PC-3 (cell line): ENCODE measurements at regions not wholly inside any gene's neighbourhood (a gene's known extent, or its start where the extent isn't known, plus 50 kb on each side); places are given as distances from the start of the nearest gene placed in this dataset.

ENCODE experiments used
- ATAC-seq: fragments of 200-7000 bp; cut with Tn5 transposase; 2 replicates; pipeline ENCODE4 v1.9.1; 2020; ENCODE audit warnings: mild to moderate bottlenecking, moderate library complexity
- BruUV-seq: library from RNA; stranded (reverse); fragments of 400-500 nt; replicated peaks from 2 replicates; lab custom pipeline; 2021; lab: Mats Ljungman, UMichigan
- CTCF ChIA-PET: fragments of 300-600 bp; sonication (Branson Sonifier 250); formaldehyde crosslinking; loops from one replicate; lab custom pipeline; 2022; ENCODE audit warnings: antibody characterized with exemption; lab: Charles Lee
- POLR2A ChIA-PET: fragments of 300-600 bp; sonication (Branson Sonifier 250); formaldehyde crosslinking; loops from one replicate; lab custom pipeline; 2022; ENCODE audit warnings: antibody characterized with exemption; ENCODE audit not compliant: unreplicated experiment; lab: Charles Lee
- DNase-seq: peaks from one replicate; pipeline ENCODE4 v3.0.0-alpha.2; 2015
- H2AFZ ChIP-seq: fragments of 300-600 bp; sonication (generic); 2 replicates; pipeline ENCODE4 v1.6.0; 2016; ENCODE audit warnings: antibody characterized with exemption, low read length
- H3F3A ChIP-seq: fragments of 300-600 bp; sonication (generic); one replicate; pipeline ENCODE4 v1.6.0; 2017; ENCODE audit warnings: antibody characterized with exemption, low read length, control low read depth, mild to moderate bottlenecking; ENCODE audit not compliant: unreplicated experiment
- H3K27ac ChIP-seq: fragments of 300-600 bp; sonication (generic); 2 replicates; pipeline ENCODE4 v1.5.1; 2016; ENCODE audit warnings: mild to moderate bottlenecking, low read length
- H3K27me3 ChIP-seq: fragments of 300-600 bp; sonication (generic); 2 replicates; pipeline ENCODE4 v1.6.1; 2016; ENCODE audit warnings: low read length, mixed read lengths
- H3K36me3 ChIP-seq: fragments of 300-600 bp; sonication (generic); 2 replicates; pipeline ENCODE4 v1.6.1; 2016; ENCODE audit warnings: low read depth, mixed run types, low read length, mixed read lengths
- H3K4me1 ChIP-seq: fragments of 300-600 bp; sonication (generic); 2 replicates; pipeline ENCODE4 v1.5.1; 2016; ENCODE audit warnings: low read length; ENCODE audit not compliant: insufficient read depth
- H3K4me2 ChIP-seq: fragments of 300-600 bp; sonication (generic); 2 replicates; pipeline ENCODE4 v1.6.0; 2016; ENCODE audit warnings: low read length
- H3K4me3 ChIP-seq: fragments of 300-600 bp; sonication (generic); 2 replicates; pipeline ENCODE4 v1.5.1; 2016; ENCODE audit warnings: mild to moderate bottlenecking, low read length, mixed read lengths
- H3K79me2 ChIP-seq: fragments of 300-600 bp; sonication (generic); 2 replicates; pipeline ENCODE4 v1.6.1; 2017; ENCODE audit warnings: low read length, mixed read lengths
- H3K9ac ChIP-seq: fragments of 300-600 bp; sonication (generic); 2 replicates; pipeline ENCODE4 v1.6.0; 2016; ENCODE audit warnings: mild to moderate bottlenecking, low read length
- H3K9me2 ChIP-seq: fragments of 300-600 bp; sonication (generic); replicated peaks from 2 replicates; pipeline ENCODE4 v1.6.1; 2016; ENCODE audit warnings: mixed run types, low read length, mixed read lengths
- H3K9me3 ChIP-seq: fragments of 300-600 bp; sonication (generic); 2 replicates; pipeline ENCODE4 v1.6.1; 2016; ENCODE audit warnings: low read length, mixed read lengths
- H4K20me1 ChIP-seq: fragments of 300-600 bp; sonication (generic); 2 replicates; pipeline ENCODE4 v1.6.1; 2016; ENCODE audit warnings: low read length, mixed read lengths
- EZH2 ChIP-seq: fragments of 300-600 bp; sonication (generic); IDR thresholded peaks from one replicate; pipeline ENCODE4 v1.6.1; 2017; ENCODE audit warnings: antibody characterized with exemption, mild to moderate bottlenecking, low read length; ENCODE audit not compliant: unreplicated experiment
- EZH2phosphoT487 ChIP-seq: fragments of 300-600 bp; sonication (generic); IDR thresholded peaks from 2 replicates; pipeline ENCODE4 v1.6.1; 2018; ENCODE audit warnings: mild to moderate bottlenecking, antibody characterized with exemption, low read length, borderline replicate concordance
- intact Hi-C: fragments of 100-400 bp; cut with micrococcal nuclease; formaldehyde crosslinking; loops from 2 replicates; pipeline ENCODE4 v1.9.0; 2023
- TF ChIP-seq, protein P1 (sequence below): fragments of 300-600 bp; sonication (generic); conservative IDR thresholded peaks from 2 replicates; pipeline ENCODE4 v1.5.1; 2017; ENCODE audit warnings: antibody characterized with exemption, low read depth, mild to moderate bottlenecking, low read length

DNA sequence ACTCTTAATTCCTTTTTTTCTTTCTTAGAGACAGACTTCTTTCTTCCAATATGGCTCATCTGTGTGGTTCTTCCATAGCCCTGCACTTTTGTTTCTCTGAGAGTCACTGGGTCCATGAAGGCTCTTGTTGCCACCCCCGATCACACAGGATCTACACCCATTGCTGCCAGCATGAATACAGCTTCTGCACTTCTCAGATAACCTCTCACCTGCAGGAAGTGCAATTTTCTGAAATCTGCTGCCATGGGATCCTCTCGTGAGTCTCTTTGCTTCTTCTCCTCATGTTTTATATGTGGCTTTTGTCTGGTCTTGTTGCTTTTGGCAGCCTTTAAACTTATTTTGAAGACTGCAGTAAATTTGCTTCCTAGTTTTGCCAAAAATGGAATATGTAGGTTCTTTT, 171.2 kb downstream of the TMEM167A start:
- no TSS peak for BruUV-seq
- no peaks in the 10 kb centered on the region for H3K9me2 ChIP-seq
- TF ChIP-seq, protein P1, sequence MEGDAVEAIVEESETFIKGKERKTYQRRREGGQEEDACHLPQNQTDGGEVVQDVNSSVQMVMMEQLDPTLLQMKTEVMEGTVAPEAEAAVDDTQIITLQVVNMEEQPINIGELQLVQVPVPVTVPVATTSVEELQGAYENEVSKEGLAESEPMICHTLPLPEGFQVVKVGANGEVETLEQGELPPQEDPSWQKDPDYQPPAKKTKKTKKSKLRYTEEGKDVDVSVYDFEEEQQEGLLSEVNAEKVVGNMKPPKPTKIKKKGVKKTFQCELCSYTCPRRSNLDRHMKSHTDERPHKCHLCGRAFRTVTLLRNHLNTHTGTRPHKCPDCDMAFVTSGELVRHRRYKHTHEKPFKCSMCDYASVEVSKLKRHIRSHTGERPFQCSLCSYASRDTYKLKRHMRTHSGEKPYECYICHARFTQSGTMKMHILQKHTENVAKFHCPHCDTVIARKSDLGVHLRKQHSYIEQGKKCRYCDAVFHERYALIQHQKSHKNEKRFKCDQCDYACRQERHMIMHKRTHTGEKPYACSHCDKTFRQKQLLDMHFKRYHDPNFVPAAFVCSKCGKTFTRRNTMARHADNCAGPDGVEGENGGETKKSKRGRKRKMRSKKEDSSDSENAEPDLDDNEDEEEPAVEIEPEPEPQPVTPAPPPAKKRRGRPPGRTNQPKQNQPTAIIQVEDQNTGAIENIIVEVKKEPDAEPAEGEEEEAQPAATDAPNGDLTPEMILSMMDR = no peak
- TF ChIP-seq EZH2 (no peak), EZH2phosphoT487 (no peak)
- H3K27ac ChIP-seq = no peak overlapping the region
- H3K36me3 ChIP-seq = no peaks in the 10 kb centered on the region
- no peaks in the 10 kb centered on the region for H4K20me1 ChIP-seq
- DNase-seq (no peak), ATAC-seq (no peak)
- H3K4me3 ChIP-seq = no peak overlapping the region
- ChIA-PET POLR2A (no interaction called here), CTCF (no interaction called here)
- H3K9me3 ChIP-seq = peaks cover 15% of the 10 kb centered on the region; the same call in 1 of the 2 replicates
- intact Hi-C loops = no loop called here
- H3K27me3 ChIP-seq = no peaks in the 10 kb centered on the region
- no peak overlapping the region for H3K4me2 ChIP-seq
- H3K4me1 ChIP-seq = no peaks in the 10 kb centered on the region; the same call in 1 of the 2 replicates
- H3K79me2 ChIP-seq = no peaks in the 10 kb centered on the region
- H2AFZ ChIP-seq = no peak overlapping the region
- no peak overlapping the region for H3K9ac ChIP-seq
- no peaks in the 10 kb centered on the region for H3F3A ChIP-seq

DNA sequence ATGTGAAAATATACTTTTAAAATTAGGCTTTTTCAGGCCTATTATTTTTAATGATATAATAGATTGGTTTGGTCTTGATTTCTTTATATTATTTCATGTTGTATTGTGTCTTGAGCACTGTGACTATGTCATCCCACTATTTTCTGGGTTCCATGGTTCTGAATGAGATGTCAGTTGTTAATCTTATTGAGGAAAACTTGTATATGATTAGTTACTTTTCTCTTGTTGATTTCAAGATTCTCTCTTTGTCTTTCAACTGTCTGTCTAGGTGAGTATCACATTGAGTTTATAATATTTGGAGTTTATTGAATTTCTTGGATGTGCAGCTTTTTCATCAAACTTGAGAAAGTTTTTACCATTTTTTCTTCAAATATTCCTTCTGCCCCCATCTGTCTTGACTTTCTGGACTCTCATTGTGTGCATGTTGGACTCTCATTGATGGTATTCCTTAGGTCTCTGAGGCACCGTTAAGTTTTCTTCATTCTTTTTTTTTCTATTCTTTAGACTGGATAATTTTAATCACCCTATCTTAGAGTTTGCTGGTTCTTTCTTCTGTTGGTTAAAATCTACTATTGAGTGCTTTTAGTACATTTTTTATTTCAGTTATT, 175.8 kb downstream of the TMEM167A start:
- no peaks in the 10 kb centered on the region for H3K36me3 ChIP-seq
- no peak overlapping the region for H3K4me2 ChIP-seq
- H3K9me2 ChIP-seq = no peaks in the 10 kb centered on the region
- no peak overlapping the region for H3K27ac ChIP-seq
- H3K79me2 ChIP-seq = no peaks in the 10 kb centered on the region
- no peaks in the 10 kb centered on the region; the same call in 1 of the 2 replicates for H3K4me1 ChIP-seq
- no peak overlapping the region for H3K9ac ChIP-seq
- intact Hi-C loops = no loop called here
- H3K27me3 ChIP-seq = no peaks in the 10 kb centered on the region
- ATAC-seq (no peak), DNase-seq (no peak)
- peaks cover 15% of the 10 kb centered on the region; the same call in 1 of the 2 replicates for H3K9me3 ChIP-seq
- no peaks in the 10 kb centered on the region for H4K20me1 ChIP-seq
- H3F3A ChIP-seq = no peaks in the 10 kb centered on the region
- ChIA-PET POLR2A (interaction anchor here (0.6 kb wide), 1 partner anchor 81 kb away, joined by 3 read pairs; no protein-coding TSS in a partner anchor), CTCF (no interaction called here)
- BruUV-seq = no TSS peak
- TF ChIP-seq, protein P1 = no peak
- TF ChIP-seq EZH2 (no peak), EZH2phosphoT487 (no peak)
- no peak overlapping the region for H2AFZ ChIP-seq
- H3K4me3 ChIP-seq = no peak overlapping the region

DNA sequence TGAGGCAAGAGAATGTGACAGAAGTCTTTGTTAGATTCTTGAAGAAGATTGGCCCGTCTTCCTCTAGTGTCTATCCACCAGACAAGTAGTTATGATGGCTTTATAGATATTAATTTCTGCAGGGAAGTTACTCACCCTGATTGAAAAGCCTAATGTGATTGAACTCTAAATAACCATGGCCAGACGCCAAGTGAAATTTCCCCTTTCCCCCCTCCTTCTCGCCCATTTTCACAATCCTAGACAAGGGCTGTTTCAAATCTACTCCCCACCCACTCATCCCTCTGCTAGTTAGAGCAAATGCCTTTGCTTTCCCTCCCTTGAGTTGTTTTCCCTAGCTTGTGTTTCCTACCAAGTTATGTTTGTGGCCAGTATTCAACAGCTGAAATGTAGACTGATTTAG, 182.5 kb downstream of the TMEM167A start:
- DNase-seq = no peak
- TF ChIP-seq EZH2 = no peak
- TF ChIP-seq, protein P1 = no peak
- TF ChIP-seq EZH2phosphoT487 = no peak
- Histone ChIP-seq H3K79me2 (no peaks in the 10 kb centered on the region), H4K20me1 (no peaks in the 10 kb centered on the region), H3K4me2 (no peak overlapping the region), H3K4me3 (no peak overlapping the region), H3K27me3 (no peaks in the 10 kb centered on the region), H3K9me3 (no peaks in the 10 kb centered on the region), H3K4me1 (no peaks in the 10 kb centered on the region), H3F3A (no peaks in the 10 kb centered on the region), H3K27ac (no peak overlapping the region), H3K9me2 (no peaks in the 10 kb centered on the region), H3K36me3 (no peaks in the 10 kb centered on the region), H2AFZ (no peak overlapping the region), H3K9ac (no peak overlapping the region)
- intact Hi-C loops = no loop called here
- no peak for ATAC-seq
- POLR2A ChIA-PET = no interaction called here
- CTCF ChIA-PET = no interaction called here
- BruUV-seq = no TSS peak
